ENCODE measurements at regions not wholly inside any gene's neighbourhood (a gene's known extent, or its start where the extent isn't known, plus 50 kb on each side); places are given as distances from the start of the nearest gene placed in this dataset.

DNA sequence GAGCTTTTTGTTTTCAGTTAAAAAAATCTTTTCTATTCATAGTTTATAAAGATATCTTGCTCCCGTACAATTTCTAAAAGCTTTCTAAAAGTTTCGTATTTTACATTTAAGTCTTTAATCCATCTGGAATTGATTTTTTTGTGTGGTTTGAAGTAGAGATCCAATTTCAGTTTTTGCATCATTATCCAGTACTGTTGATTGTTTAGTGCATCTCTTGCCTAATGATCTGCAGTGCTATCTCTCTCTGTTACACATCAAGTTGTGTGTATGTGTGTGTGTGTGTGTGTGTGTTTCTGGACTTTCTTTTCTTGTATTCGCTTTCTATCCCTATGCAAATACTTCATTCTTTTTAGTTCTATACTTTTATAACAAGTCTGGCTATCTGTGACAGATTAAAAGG, 605.8 kb upstream of the DPPA4 start:
- no peaks in the 10 kb centered on the region for H3K27me3 Mint-ChIP-seq (ENCODE audit: low read depth)
- H3K27ac Mint-ChIP-seq = no peak overlapping the region
- DNase-seq (ENCODE audit: low spot score) = no peak
- no peaks in the 10 kb centered on the region for H3K4me1 Mint-ChIP-seq
- no peaks in the 10 kb centered on the region for H3K9me3 Mint-ChIP-seq
- ChIA-PET POLR2A (no interaction called here), CTCF (no interaction called here)
- no peak for ATAC-seq
- TF ChIP-seq, protein P1, sequence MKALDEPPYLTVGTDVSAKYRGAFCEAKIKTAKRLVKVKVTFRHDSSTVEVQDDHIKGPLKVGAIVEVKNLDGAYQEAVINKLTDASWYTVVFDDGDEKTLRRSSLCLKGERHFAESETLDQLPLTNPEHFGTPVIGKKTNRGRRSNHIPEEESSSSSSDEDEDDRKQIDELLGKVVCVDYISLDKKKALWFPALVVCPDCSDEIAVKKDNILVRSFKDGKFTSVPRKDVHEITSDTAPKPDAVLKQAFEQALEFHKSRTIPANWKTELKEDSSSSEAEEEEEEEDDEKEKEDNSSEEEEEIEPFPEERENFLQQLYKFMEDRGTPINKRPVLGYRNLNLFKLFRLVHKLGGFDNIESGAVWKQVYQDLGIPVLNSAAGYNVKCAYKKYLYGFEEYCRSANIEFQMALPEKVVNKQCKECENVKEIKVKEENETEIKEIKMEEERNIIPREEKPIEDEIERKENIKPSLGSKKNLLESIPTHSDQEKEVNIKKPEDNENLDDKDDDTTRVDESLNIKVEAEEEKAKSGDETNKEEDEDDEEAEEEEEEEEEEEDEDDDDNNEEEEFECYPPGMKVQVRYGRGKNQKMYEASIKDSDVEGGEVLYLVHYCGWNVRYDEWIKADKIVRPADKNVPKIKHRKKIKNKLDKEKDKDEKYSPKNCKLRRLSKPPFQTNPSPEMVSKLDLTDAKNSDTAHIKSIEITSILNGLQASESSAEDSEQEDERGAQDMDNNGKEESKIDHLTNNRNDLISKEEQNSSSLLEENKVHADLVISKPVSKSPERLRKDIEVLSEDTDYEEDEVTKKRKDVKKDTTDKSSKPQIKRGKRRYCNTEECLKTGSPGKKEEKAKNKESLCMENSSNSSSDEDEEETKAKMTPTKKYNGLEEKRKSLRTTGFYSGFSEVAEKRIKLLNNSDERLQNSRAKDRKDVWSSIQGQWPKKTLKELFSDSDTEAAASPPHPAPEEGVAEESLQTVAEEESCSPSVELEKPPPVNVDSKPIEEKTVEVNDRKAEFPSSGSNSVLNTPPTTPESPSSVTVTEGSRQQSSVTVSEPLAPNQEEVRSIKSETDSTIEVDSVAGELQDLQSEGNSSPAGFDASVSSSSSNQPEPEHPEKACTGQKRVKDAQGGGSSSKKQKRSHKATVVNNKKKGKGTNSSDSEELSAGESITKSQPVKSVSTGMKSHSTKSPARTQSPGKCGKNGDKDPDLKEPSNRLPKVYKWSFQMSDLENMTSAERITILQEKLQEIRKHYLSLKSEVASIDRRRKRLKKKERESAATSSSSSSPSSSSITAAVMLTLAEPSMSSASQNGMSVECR (CRISPR knock-in tag; IDR thresholded peaks at IDR 0.05; ENCODE audit: borderline replicate concordance) = no peak
- TF ChIP-seq NFYB (CRISPR knock-in tag; conservative IDR thresholded peaks at IDR 0.05; ENCODE audit: low read depth) = no peak
- TF ChIP-seq, protein P2, sequence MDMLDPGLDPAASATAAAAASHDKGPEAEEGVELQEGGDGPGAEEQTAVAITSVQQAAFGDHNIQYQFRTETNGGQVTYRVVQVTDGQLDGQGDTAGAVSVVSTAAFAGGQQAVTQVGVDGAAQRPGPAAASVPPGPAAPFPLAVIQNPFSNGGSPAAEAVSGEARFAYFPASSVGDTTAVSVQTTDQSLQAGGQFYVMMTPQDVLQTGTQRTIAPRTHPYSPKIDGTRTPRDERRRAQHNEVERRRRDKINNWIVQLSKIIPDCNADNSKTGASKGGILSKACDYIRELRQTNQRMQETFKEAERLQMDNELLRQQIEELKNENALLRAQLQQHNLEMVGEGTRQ (CRISPR knock-in tag; IDR thresholded peaks at IDR 0.05) = no peak
- TF ChIP-seq ZNF232 (CRISPR knock-in tag; IDR thresholded peaks at IDR 0.05) = no peak
- TF ChIP-seq TEAD4 (CRISPR knock-in tag; IDR thresholded peaks at IDR 0.05) = no peak
- no peak for TF ChIP-seq ZBTB21 (CRISPR knock-in tag; IDR thresholded peaks at IDR 0.05; ENCODE audit: borderline replicate concordance)
- TF ChIP-seq NR1H2 (CRISPR knock-in tag; IDR thresholded peaks at IDR 0.05) = no peak
- no peak for TF ChIP-seq IRF2 (CRISPR knock-in tag; IDR thresholded peaks at IDR 0.05; ENCODE audit: borderline replicate concordance, low read depth)
- TF ChIP-seq NR3C1 (CRISPR knock-in tag; conservative IDR thresholded peaks at IDR 0.05; ENCODE audit: low read depth) = no peak
- TF ChIP-seq CREM (CRISPR knock-in tag; IDR thresholded peaks at IDR 0.05) = no peak
- TF ChIP-seq, protein P3, sequence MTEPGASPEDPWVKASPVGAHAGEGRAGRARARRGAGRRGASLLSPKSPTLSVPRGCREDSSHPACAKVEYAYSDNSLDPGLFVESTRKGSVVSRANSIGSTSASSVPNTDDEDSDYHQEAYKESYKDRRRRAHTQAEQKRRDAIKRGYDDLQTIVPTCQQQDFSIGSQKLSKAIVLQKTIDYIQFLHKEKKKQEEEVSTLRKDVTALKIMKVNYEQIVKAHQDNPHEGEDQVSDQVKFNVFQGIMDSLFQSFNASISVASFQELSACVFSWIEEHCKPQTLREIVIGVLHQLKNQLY (CRISPR knock-in tag; IDR thresholded peaks at IDR 0.05) = no peak
- TF ChIP-seq NR2C2 (CRISPR knock-in tag; IDR thresholded peaks at IDR 0.05) = no peak
- no peak overlapping the region for H3K4me3 Mint-ChIP-seq
- no peaks in the 10 kb centered on the region for H3K36me3 Mint-ChIP-seq

DNA sequence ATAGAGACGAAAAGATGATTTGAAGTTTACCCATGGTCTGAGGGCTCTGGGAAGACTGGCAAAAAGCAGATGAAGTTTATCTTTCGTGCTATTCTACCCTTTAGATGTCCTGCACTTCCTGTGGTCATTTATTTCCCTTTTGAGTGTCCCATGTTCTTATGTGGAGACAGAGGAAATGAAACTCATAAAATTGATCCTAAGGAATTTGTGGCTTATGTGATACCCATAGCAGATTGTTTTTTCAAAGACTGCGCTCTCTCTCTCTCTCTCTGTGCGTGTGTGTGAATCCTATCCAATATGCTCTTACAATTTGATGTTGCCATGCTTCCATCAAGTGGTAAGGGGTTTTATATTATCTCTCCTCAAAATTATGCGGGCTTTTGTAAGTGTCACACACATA, 607.5 kb upstream of the DPPA4 start:
- Mint-ChIP-seq H3K27me3 (ENCODE audit: low read depth) (no peaks in the 10 kb centered on the region), H3K36me3 (no peaks in the 10 kb centered on the region), H3K27ac (no peak overlapping the region), H3K4me1 (no peaks in the 10 kb centered on the region), H3K9me3 (no peaks in the 10 kb centered on the region), H3K4me3 (no peak overlapping the region)
- ATAC-seq (no peak), DNase-seq (ENCODE audit: low spot score) (no peak)
- CTCF ChIA-PET = no interaction called here
- POLR2A ChIA-PET = no interaction called here
- no peak for TF ChIP-seq IRF2 (CRISPR knock-in tag; IDR thresholded peaks at IDR 0.05; ENCODE audit: borderline replicate concordance, low read depth)
- TF ChIP-seq, protein P4, sequence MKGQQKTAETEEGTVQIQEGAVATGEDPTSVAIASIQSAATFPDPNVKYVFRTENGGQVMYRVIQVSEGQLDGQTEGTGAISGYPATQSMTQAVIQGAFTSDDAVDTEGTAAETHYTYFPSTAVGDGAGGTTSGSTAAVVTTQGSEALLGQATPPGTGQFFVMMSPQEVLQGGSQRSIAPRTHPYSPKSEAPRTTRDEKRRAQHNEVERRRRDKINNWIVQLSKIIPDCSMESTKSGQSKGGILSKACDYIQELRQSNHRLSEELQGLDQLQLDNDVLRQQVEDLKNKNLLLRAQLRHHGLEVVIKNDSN (CRISPR knock-in tag; IDR thresholded peaks at IDR 0.05) = no peak
- TF ChIP-seq, protein P2 (CRISPR knock-in tag; IDR thresholded peaks at IDR 0.05) = no peak
- TF ChIP-seq CBFB (CRISPR knock-in tag; IDR thresholded peaks at IDR 0.05; ENCODE audit: low read depth) = no peak
- no peak for TF ChIP-seq RORB (CRISPR knock-in tag; IDR thresholded peaks at IDR 0.05)
- TF ChIP-seq SP1 (CRISPR knock-in tag; conservative IDR thresholded peaks at IDR 0.05) = no peak
- TF ChIP-seq, protein P5, sequence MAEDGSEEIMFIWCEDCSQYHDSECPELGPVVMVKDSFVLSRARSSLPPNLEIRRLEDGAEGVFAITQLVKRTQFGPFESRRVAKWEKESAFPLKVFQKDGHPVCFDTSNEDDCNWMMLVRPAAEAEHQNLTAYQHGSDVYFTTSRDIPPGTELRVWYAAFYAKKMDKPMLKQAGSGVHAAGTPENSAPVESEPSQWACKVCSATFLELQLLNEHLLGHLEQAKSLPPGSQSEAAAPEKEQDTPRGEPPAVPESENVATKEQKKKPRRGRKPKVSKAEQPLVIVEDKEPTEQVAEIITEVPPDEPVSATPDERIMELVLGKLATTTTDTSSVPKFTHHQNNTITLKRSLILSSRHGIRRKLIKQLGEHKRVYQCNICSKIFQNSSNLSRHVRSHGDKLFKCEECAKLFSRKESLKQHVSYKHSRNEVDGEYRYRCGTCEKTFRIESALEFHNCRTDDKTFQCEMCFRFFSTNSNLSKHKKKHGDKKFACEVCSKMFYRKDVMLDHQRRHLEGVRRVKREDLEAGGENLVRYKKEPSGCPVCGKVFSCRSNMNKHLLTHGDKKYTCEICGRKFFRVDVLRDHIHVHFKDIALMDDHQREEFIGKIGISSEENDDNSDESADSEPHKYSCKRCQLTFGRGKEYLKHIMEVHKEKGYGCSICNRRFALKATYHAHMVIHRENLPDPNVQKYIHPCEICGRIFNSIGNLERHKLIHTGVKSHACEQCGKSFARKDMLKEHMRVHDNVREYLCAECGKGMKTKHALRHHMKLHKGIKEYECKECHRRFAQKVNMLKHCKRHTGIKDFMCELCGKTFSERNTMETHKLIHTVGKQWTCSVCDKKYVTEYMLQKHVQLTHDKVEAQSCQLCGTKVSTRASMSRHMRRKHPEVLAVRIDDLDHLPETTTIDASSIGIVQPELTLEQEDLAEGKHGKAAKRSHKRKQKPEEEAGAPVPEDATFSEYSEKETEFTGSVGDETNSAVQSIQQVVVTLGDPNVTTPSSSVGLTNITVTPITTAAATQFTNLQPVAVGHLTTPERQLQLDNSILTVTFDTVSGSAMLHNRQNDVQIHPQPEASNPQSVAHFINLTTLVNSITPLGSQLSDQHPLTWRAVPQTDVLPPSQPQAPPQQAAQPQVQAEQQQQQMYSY (CRISPR knock-in tag; IDR thresholded peaks at IDR 0.05) = no peak
- no peak for TF ChIP-seq SMAD4 (CRISPR knock-in tag; IDR thresholded peaks at IDR 0.05)
- TF ChIP-seq, protein P6, sequence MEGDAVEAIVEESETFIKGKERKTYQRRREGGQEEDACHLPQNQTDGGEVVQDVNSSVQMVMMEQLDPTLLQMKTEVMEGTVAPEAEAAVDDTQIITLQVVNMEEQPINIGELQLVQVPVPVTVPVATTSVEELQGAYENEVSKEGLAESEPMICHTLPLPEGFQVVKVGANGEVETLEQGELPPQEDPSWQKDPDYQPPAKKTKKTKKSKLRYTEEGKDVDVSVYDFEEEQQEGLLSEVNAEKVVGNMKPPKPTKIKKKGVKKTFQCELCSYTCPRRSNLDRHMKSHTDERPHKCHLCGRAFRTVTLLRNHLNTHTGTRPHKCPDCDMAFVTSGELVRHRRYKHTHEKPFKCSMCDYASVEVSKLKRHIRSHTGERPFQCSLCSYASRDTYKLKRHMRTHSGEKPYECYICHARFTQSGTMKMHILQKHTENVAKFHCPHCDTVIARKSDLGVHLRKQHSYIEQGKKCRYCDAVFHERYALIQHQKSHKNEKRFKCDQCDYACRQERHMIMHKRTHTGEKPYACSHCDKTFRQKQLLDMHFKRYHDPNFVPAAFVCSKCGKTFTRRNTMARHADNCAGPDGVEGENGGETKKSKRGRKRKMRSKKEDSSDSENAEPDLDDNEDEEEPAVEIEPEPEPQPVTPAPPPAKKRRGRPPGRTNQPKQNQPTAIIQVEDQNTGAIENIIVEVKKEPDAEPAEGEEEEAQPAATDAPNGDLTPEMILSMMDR (IDR thresholded peaks at IDR 0.05) = no peak
- TF ChIP-seq HMGA2 (CRISPR knock-in tag; IDR thresholded peaks at IDR 0.05) = no peak
- no peak for TF ChIP-seq GABPB1 (CRISPR knock-in tag; IDR thresholded peaks at IDR 0.05)
- TF ChIP-seq, protein P7, sequence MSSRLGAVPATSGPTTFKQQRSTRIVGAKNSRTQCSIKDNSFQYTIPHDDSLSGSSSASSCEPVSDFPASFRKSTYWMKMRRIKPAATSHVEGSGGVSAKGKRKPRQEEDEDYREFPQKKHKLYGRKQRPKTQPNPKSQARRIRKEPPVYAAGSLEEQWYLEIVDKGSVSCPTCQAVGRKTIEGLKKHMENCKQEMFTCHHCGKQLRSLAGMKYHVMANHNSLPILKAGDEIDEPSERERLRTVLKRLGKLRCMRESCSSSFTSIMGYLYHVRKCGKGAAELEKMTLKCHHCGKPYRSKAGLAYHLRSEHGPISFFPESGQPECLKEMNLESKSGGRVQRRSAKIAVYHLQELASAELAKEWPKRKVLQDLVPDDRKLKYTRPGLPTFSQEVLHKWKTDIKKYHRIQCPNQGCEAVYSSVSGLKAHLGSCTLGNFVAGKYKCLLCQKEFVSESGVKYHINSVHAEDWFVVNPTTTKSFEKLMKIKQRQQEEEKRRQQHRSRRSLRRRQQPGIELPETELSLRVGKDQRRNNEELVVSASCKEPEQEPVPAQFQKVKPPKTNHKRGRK (CRISPR knock-in tag; IDR thresholded peaks at IDR 0.05; ENCODE audit: borderline replicate concordance) = no peak

Data from WTC11 (cell line).